ENCODE measurements at regions not wholly inside any gene's neighbourhood (a gene's known extent, or its start where the extent isn't known, plus 50 kb on each side); places are given as distances from the start of the nearest gene placed in this dataset.

- TF ChIP-seq CTCF (IDR thresholded peaks at IDR 0.05) (no peak), EZH2 (IDR thresholded peaks at IDR 0.05; ENCODE audit: borderline replicate concordance, insufficient read depth, low read depth, low read length, poor library complexity, severe bottlenecking) (no peak)
These were observed 85.6 kb upstream of the TTC14 start for GRCh38 chr3:180516368-180516767.
